Liver (tissue), 8 donors: ENCODE measurements at regions not wholly inside any gene's neighbourhood (a gene's known extent, or its start where the extent isn't known, plus 50 kb on each side); places are given as distances from the start of the nearest gene placed in this dataset.

ENCODE experiments used
- DNase-seq: peaks from one replicate; pipeline ENCODE4 v3.0.0-alpha.2; 2017; ENCODE audit warnings: low spot score
- H3K27ac ChIP-seq, 2 donors: one replicate each; pipeline ENCODE4 v1.7.0; 2013; ENCODE audit warnings: inconsistent platforms in 2 of 2, low read length in 2 of 2, control low read depth in 1 of 2, low read depth in 1 of 2, mild to moderate bottlenecking in 1 of 2
- H3K27me3 ChIP-seq, 4 donors: one replicate each; pipeline versions ENCODE4 v1.6.1 to v1.7.0; 2013; ENCODE audit warnings: low read length in 3 of 4, inconsistent platforms in 1 of 4, mild to moderate bottlenecking in 1 of 4, moderate library complexity in 1 of 4; ENCODE audit not compliant: control insufficient read depth in 4 of 4, insufficient read depth in 4 of 4
- H3K36me3 ChIP-seq, 4 donors: one replicate each; pipeline versions ENCODE4 v1.6.1 to v1.7.0; 2013; ENCODE audit warnings: low read length in 3 of 4, mild to moderate bottlenecking in 3 of 4, low read depth in 1 of 4, moderate library complexity in 1 of 4; ENCODE audit not compliant: control insufficient read depth in 4 of 4, insufficient read depth in 3 of 4
- H3K4me1 ChIP-seq, 4 donors: one replicate each; pipeline versions ENCODE4 v1.6.1 to v1.7.0; 2013; ENCODE audit warnings: low read length in 3 of 4, mild to moderate bottlenecking in 3 of 4, moderate library complexity in 1 of 4; ENCODE audit not compliant: control insufficient read depth in 4 of 4, insufficient read depth in 4 of 4
- H3K4me3 ChIP-seq, 3 donors: one replicate each; pipeline versions ENCODE4 v1.6.1 to v1.7.0; 2013; ENCODE audit warnings: low read length in 3 of 3, control low read depth in 1 of 3, low read depth in 1 of 3, mild to moderate bottlenecking in 1 of 3
- H3K9ac ChIP-seq, 2 donors: one replicate each; pipeline ENCODE4 v1.7.0; 2013; ENCODE audit warnings: low read length in 2 of 2, mild to moderate bottlenecking in 2 of 2, moderate library complexity in 2 of 2, control low read depth in 1 of 2, low read depth in 1 of 2
- H3K9me3 ChIP-seq, 4 donors: one replicate each; pipeline versions ENCODE4 v1.6.1 to v1.7.0; 2013; ENCODE audit warnings: low read length in 3 of 4; ENCODE audit not compliant: control insufficient read depth in 4 of 4
- EGR1 ChIP-seq, 2 donors: IDR thresholded peaks; 2 replicates each; pipeline ENCODE4 v1.6.1; 2016 to 2018; ENCODE audit warnings: antibody characterized with exemption in 2 of 2, low read depth in 2 of 2
- FOXA1 ChIP-seq: IDR thresholded peaks from 2 replicates; pipeline ENCODE4 v1.6.1; 2016; ENCODE audit warnings: antibody characterized with exemption
- FOXA2 ChIP-seq: IDR thresholded peaks from 2 replicates; pipeline ENCODE4 v1.6.1; 2016; ENCODE audit warnings: antibody characterized with exemption
- GABPA ChIP-seq, 2 donors: IDR thresholded peaks in 1 of 2; conservative IDR thresholded peaks in 1 of 2; 2 replicates each; pipeline ENCODE4 v1.6.1; 2016; ENCODE audit warnings: antibody characterized with exemption in 2 of 2, mild to moderate bottlenecking in 1 of 2, moderate library complexity in 1 of 2
- HNF4A ChIP-seq, 2 donors: conservative IDR thresholded peaks; 2 replicates each; pipeline ENCODE4 v1.6.1; 2016; ENCODE audit warnings: antibody characterized with exemption in 2 of 2, mild to moderate bottlenecking in 2 of 2
- HNF4G ChIP-seq: IDR thresholded peaks from 2 replicates; pipeline ENCODE4 v1.6.1; 2016; ENCODE audit warnings: antibody characterized with exemption
- JUND ChIP-seq, 2 donors: IDR thresholded peaks; 2 replicates each; pipeline ENCODE4 v1.6.1; 2016; ENCODE audit warnings: antibody characterized with exemption in 2 of 2
- NR2F2 ChIP-seq: IDR thresholded peaks from 2 replicates; pipeline ENCODE4 v1.6.1; 2016; ENCODE audit warnings: antibody characterized with exemption
- RAD21 ChIP-seq, 2 donors: IDR thresholded peaks; 2 replicates each; pipeline ENCODE4 v1.6.1; 2016; ENCODE audit warnings: antibody characterized with exemption in 2 of 2, mild to moderate bottlenecking in 2 of 2
- RXRA ChIP-seq, 2 donors: IDR thresholded peaks; 2 replicates each; pipeline ENCODE4 v1.6.1; 2017 to 2018; ENCODE audit warnings: antibody characterized with exemption in 2 of 2, mild to moderate bottlenecking in 1 of 2
- SP1 ChIP-seq: IDR thresholded peaks from 2 replicates; pipeline ENCODE4 v1.6.1; 2018; ENCODE audit warnings: antibody characterized with exemption, mild to moderate bottlenecking
- TAF1 ChIP-seq: conservative IDR thresholded peaks from 2 replicates; pipeline ENCODE4 v1.6.1; 2016; ENCODE audit warnings: antibody characterized with exemption, mild to moderate bottlenecking
- YY1 ChIP-seq: IDR thresholded peaks from 2 replicates; pipeline ENCODE4 v1.6.1; 2016; ENCODE audit warnings: antibody characterized with exemption, mild to moderate bottlenecking
- WGBS: extraction: QIAGEN DNeasy Blood & Tissue Kit; methylation state at CpG from one replicate; pipeline ENCODE4 v1.1.7; 2013; 5-methylcytosine and 5-hydroxymethylcytosine counted together
- TF ChIP-seq, protein P1 (sequence below): IDR thresholded peaks from 2 replicates; pipeline ENCODE4 v1.6.1; 2016; ENCODE audit warnings: antibody characterized with exemption
- TF ChIP-seq, protein P2 (sequence below): IDR thresholded peaks from 2 replicates; pipeline ENCODE4 v1.6.1; 2016; ENCODE audit warnings: antibody characterized with exemption, mild to moderate bottlenecking
- TF ChIP-seq, protein P3 (sequence below): IDR thresholded peaks from 2 replicates; pipeline ENCODE4 v1.6.1; 2016; ENCODE audit warnings: antibody characterized with exemption
- TF ChIP-seq, protein P4 (sequence below): fragments of 150-350 bp; IDR thresholded peaks from 2 replicates; pipeline ENCODE4 v1.5.1; 2017; ENCODE audit warnings: improper control_type of control experiment, low read depth, low read length; ENCODE audit not compliant: missing input control
- TF ChIP-seq, protein P5 (sequence below): IDR thresholded peaks from 2 replicates; pipeline ENCODE4 v1.6.1; 2016; ENCODE audit warnings: antibody characterized with exemption
- donor health status: healthy.
- donor health status: healthy.
- donor health status: healthy.
- donor health status: healthy.
- donor health status: healthy.

DNA sequence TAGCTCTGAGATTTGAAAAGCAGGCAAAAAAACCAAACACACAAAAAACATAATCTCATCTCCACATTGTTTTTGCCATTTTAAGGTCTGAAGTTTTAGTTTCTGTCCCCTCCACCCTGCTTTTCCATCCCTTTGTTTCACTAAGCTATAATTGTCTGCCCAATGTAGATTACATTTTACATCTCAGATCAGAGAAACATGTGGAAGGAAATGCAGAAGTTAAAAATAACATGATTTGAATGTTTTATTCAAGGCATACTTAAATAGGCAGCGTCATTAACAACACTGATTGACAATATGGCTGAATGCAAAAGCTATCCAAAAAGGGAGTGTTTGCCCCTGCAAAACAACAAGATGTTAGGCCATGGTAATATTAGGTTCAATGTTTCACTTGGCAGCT is 448.1 kb upstream of the ZNF385D start:
- 65% methylated on average over 1 of the region's 1 CpG for WGBS
- H3K27ac ChIP-seq = no peak overlapping the region
- TF ChIP-seq JUND (IDR thresholded peaks at IDR 0.05) = no peak
- TF ChIP-seq, protein P1, sequence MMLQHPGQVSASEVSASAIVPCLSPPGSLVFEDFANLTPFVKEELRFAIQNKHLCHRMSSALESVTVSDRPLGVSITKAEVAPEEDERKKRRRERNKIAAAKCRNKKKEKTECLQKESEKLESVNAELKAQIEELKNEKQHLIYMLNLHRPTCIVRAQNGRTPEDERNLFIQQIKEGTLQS = no peak
- no peak for TF ChIP-seq SP1
- TF ChIP-seq, protein P2, sequence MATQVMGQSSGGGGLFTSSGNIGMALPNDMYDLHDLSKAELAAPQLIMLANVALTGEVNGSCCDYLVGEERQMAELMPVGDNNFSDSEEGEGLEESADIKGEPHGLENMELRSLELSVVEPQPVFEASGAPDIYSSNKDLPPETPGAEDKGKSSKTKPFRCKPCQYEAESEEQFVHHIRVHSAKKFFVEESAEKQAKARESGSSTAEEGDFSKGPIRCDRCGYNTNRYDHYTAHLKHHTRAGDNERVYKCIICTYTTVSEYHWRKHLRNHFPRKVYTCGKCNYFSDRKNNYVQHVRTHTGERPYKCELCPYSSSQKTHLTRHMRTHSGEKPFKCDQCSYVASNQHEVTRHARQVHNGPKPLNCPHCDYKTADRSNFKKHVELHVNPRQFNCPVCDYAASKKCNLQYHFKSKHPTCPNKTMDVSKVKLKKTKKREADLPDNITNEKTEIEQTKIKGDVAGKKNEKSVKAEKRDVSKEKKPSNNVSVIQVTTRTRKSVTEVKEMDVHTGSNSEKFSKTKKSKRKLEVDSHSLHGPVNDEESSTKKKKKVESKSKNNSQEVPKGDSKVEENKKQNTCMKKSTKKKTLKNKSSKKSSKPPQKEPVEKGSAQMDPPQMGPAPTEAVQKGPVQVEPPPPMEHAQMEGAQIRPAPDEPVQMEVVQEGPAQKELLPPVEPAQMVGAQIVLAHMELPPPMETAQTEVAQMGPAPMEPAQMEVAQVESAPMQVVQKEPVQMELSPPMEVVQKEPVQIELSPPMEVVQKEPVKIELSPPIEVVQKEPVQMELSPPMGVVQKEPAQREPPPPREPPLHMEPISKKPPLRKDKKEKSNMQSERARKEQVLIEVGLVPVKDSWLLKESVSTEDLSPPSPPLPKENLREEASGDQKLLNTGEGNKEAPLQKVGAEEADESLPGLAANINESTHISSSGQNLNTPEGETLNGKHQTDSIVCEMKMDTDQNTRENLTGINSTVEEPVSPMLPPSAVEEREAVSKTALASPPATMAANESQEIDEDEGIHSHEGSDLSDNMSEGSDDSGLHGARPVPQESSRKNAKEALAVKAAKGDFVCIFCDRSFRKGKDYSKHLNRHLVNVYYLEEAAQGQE = no peak
- no peak for TF ChIP-seq FOXA2
- no peak for TF ChIP-seq GABPA (IDR thresholded peaks at IDR 0.05 in 1 of 2, conservative IDR thresholded peaks at IDR 0.05 in 1 of 2)
- TF ChIP-seq YY1 = no peak
- TF ChIP-seq HNF4A (conservative IDR thresholded peaks at IDR 0.05) = no peak
- TF ChIP-seq HNF4G = no peak
- TF ChIP-seq RXRA (IDR thresholded peaks at IDR 0.05) = no peak
- TF ChIP-seq RAD21 (IDR thresholded peaks at IDR 0.05) = no peak
- TF ChIP-seq, protein P3, sequence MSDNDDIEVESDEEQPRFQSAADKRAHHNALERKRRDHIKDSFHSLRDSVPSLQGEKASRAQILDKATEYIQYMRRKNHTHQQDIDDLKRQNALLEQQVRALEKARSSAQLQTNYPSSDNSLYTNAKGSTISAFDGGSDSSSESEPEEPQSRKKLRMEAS = no peak
- no peak for TF ChIP-seq NR2F2
- TF ChIP-seq, protein P4, sequence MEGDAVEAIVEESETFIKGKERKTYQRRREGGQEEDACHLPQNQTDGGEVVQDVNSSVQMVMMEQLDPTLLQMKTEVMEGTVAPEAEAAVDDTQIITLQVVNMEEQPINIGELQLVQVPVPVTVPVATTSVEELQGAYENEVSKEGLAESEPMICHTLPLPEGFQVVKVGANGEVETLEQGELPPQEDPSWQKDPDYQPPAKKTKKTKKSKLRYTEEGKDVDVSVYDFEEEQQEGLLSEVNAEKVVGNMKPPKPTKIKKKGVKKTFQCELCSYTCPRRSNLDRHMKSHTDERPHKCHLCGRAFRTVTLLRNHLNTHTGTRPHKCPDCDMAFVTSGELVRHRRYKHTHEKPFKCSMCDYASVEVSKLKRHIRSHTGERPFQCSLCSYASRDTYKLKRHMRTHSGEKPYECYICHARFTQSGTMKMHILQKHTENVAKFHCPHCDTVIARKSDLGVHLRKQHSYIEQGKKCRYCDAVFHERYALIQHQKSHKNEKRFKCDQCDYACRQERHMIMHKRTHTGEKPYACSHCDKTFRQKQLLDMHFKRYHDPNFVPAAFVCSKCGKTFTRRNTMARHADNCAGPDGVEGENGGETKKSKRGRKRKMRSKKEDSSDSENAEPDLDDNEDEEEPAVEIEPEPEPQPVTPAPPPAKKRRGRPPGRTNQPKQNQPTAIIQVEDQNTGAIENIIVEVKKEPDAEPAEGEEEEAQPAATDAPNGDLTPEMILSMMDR = no peak
- TF ChIP-seq, protein P5, sequence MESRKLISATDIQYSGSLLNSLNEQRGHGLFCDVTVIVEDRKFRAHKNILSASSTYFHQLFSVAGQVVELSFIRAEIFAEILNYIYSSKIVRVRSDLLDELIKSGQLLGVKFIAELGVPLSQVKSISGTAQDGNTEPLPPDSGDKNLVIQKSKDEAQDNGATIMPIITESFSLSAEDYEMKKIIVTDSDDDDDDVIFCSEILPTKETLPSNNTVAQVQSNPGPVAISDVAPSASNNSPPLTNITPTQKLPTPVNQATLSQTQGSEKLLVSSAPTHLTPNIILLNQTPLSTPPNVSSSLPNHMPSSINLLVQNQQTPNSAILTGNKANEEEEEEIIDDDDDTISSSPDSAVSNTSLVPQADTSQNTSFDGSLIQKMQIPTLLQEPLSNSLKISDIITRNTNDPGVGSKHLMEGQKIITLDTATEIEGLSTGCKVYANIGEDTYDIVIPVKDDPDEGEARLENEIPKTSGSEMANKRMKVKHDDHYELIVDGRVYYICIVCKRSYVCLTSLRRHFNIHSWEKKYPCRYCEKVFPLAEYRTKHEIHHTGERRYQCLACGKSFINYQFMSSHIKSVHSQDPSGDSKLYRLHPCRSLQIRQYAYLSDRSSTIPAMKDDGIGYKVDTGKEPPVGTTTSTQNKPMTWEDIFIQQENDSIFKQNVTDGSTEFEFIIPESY = no peak
- no peak for TF ChIP-seq FOXA1
- no peak for TF ChIP-seq TAF1
- no peak for TF ChIP-seq EGR1 (IDR thresholded peaks at IDR 0.05; ENCODE audit: low read depth in 2 of 2)
- no peak for DNase-seq
- H3K4me3 ChIP-seq = no peak overlapping the region
- H3K27me3 ChIP-seq = no peaks in the 10 kb centered on the region
- no peaks in the 10 kb centered on the region for H3K9me3 ChIP-seq
- H3K9ac ChIP-seq = no peak overlapping the region
- H3K36me3 ChIP-seq = no peaks in the 10 kb centered on the region
- no peaks in the 10 kb centered on the region for H3K4me1 ChIP-seq

DNA sequence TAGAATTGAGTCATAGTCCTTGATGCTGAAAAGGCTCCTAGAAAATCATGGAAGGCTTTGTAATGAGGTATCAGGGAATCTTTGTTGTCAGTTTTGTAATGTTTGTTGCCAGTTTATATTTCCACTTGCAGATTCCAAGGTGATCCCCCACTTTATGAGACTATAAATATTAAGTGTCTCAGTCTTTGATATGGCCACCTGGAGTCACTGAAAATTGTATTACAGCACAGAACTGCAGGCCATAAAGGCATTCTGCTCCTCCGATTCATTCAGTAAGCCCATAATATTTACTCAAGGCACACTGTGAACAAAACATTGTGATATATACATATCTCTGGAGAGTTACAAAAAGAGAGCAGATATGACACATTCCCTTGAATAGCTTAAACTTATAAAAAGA is 457.8 kb upstream of the ZNF385D start:
- H3K9me3 ChIP-seq = no peaks in the 10 kb centered on the region
- 80% methylated on average over 1 of the region's 1 CpG for WGBS
- no peaks in the 10 kb centered on the region for H3K36me3 ChIP-seq
- DNase-seq = no peak
- H3K4me1 ChIP-seq = no peaks in the 10 kb centered on the region
- H3K27ac ChIP-seq = no peak overlapping the region
- no peaks in the 10 kb centered on the region for H3K27me3 ChIP-seq
- no peak overlapping the region for H3K4me3 ChIP-seq
- no peak overlapping the region for H3K9ac ChIP-seq
- TF ChIP-seq HNF4G = no peak
- no peak for TF ChIP-seq FOXA2
- TF ChIP-seq JUND (IDR thresholded peaks at IDR 0.05) = no peak
- no peak for TF ChIP-seq NR2F2
- TF ChIP-seq, protein P3 = no peak
- TF ChIP-seq HNF4A (conservative IDR thresholded peaks at IDR 0.05) = no peak
- TF ChIP-seq, protein P1 = no peak
- TF ChIP-seq YY1 = no peak
- TF ChIP-seq EGR1 (IDR thresholded peaks at IDR 0.05; ENCODE audit: low read depth in 2 of 2) = no peak
- no peak for TF ChIP-seq SP1
- TF ChIP-seq TAF1 = no peak
